GM18508 (cell line): ENCODE measurements at regions not wholly inside any gene's neighbourhood (a gene's known extent, or its start where the extent isn't known, plus 50 kb on each side); places are given as distances from the start of the nearest gene placed in this dataset.
"Not testable (repeated sequence)": the region's sequence is repeated elsewhere in the genome, so short reads cannot be mapped to it uniquely, and the experiment has no call there.

ENCODE experiments used
- ATAC-seq: cut with Tn5 transposase; IDR thresholded peaks from one replicate; pipeline ENCODE4 v1.9.1; 2021; ENCODE audit warnings: moderate number of reproducible peaks; ENCODE audit not compliant: insufficient read depth, unreplicated experiment

- ATAC-seq: no peak
Measured at GRCh38 chr13:68995972-68996667, 1111.5 kb upstream of the ATXN8OS start.

- no peak for ATAC-seq
Measured at GRCh38 chr13:68993154-68993553, 1114.5 kb upstream of the ATXN8OS start.

DNA sequence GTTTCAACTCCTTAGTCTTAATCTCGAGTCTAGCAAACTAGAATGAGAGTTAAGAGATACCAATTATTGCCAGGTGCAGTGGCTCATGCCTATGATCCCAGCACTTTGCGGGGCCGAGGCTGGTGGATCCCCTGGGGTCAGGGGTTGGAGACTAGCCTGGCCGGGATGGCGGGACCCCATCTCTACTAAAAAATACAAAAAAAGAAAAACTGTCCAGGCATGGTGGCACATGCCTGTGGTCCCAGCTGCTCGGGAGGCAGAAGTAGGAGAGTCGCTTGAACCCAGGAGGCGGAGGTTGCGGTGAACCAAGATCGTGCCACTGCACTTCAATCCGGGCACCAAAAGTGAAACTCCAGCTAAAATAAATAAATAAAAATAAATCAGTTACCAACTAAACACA lies 1119.5 kb upstream of the ATXN8OS start:
- ATAC-seq: no peak

GRCh38 chr13:68987585-68987984 lies 1120.0 kb upstream of the ATXN8OS start:
- ATAC-seq: no peak

- no peak for ATAC-seq
Measured at GRCh38 chr13:68984688-68985319, 1122.8 kb upstream of the ATXN8OS start.

- no peak for ATAC-seq
Measured at GRCh38 chr13:68982961-68983619, 1124.5 kb upstream of the ATXN8OS start.

DNA sequence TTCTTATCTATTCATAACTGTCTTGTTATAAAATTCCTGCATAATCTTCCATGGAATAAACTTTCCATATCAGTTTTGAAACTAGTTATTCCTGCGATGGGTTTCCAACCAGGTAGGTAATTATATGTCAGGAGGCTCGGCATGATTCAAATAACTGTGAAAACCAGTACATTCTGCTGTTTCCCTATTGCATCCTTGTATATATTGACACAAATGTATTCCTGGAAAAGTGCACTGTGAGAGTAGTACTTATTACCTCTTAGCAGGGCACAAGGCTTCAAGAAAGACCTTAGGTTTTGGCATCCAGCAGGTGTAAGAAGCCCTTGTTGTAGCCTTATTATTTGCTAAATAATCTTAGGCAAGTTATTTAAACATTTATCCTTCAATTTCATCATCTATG lies 1131.3 kb upstream of the ATXN8OS start:
- ATAC-seq: no peak

GRCh38 chr13:68970532-68970931 lies 1137.1 kb upstream of the ATXN8OS start:
- ATAC-seq: no peak

DNA sequence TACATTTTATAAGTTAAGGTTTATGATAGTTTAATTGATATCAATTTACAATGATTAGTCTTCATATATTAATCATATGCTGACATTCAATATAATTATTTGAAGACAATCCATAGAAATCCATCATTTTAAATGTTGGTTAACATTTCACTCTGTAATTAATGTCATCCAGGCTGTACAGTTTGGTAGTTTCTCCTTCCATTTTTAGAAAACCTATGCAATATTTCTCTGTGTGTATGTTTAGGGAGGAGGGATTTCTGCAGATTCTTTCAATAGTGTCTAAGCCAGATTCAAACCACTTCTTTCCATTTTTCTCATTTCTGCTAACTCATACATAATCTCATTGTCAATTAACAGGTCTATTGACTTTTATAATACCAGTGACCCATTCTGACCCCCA lies 1159.0 kb upstream of the ATXN8OS start:
- ATAC-seq: no peak

- no peak for ATAC-seq
Measured at GRCh38 chr13:68944272-68944671, 1163.4 kb upstream of the ATXN8OS start.

DNA sequence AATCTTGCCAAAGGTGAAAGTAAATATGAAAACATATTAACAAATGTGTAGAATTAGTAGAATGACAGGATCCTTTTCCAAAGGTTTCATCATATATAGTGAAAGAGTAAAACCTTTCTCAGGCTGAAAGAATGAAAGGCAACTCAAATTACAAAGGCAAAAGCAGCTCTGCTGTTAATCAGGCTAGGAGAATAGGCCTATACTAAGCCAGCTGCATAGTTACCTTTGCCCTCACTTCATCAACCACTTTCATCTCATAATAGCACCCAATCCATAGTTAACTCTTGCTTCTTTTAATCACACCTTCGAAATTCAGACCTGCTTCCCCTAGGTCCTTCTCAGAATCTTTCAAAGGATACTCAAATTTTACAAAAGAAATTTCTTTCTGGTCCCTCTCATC lies 1167.6 kb upstream of the ATXN8OS start:
- ATAC-seq: no peak

DNA sequence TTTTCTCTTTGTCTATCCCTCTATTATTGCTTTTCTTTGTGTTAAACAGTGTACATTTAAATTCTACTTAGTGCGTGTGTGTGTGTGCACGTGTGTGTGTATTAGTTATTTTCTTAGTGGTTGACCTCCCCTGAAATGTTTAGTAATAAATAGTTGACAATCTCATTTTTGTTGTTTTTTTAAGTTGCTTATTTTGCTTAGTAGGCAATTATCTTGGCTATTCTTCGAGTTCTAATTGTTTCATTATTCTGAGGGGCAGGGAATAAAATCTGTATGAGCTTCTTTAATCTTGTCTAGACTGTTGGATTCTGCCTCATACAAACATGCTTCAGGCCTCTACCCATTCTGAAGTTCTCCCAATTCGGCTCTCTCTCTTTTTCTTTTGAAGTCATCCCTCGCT lies 1169.0 kb upstream of the ATXN8OS start:
- ATAC-seq: no peak

GRCh38 chr13:68929075-68929745 lies 1178.4 kb upstream of the ATXN8OS start:
- ATAC-seq: no peak

- ATAC-seq: no peak
Measured at GRCh38 chr13:68927387-68928026, 1180.1 kb upstream of the ATXN8OS start.

DNA sequence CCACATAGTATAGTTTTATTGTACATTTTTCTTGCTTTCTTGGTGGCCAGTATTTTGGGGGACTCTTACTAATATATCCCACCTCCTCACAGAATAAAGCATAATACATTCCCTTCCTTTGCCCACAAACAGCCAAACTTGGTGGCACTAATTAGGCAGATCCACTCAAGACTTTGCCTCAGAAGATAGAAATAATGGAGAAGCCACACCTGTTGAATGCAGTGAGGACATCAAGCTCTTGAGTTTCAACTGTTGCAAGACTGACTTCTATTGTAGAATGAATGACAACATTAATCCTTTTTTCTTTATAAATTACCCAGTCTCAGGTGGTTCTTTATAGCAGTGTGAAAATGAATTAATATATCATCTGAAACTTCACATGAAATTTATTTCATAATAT lies 1183.6 kb upstream of the ATXN8OS start:
- no peak for ATAC-seq

- ATAC-seq: no peak
Measured at GRCh38 chr13:68908879-68909278, 1198.7 kb upstream of the ATXN8OS start.

GRCh38 chr13:68905186-68905585 lies 1202.4 kb upstream of the ATXN8OS start:
- no peak for ATAC-seq

DNA sequence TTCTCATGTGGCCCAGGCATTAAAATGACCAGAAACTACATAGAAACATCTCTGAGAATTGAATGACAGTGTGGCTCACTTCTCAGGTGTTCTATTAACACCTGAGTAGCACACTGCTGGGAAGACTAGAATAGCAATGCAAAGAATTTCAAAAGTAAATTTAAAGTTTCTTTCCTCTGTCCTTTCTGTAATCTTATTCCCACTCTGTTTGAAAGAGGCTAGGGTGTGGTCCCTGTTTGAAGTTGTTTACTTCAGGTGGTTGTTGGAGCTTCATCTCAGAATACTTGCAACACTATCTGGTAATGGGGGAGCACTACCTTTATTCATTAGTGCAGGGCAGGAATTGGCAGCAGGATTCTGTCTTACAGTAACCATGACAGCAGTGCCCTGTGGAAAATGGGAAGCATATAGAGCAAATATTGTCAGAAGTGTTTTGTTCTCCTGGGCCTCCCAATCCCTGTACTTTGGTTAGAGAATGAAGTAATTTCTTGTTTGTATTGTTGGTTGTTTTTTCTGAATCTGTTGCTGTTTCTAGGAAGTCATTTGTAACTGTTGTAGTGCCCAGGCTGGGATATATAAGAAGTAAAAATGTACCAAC lies 1210.2 kb upstream of the ATXN8OS start:
- ATAC-seq: no peak

DNA sequence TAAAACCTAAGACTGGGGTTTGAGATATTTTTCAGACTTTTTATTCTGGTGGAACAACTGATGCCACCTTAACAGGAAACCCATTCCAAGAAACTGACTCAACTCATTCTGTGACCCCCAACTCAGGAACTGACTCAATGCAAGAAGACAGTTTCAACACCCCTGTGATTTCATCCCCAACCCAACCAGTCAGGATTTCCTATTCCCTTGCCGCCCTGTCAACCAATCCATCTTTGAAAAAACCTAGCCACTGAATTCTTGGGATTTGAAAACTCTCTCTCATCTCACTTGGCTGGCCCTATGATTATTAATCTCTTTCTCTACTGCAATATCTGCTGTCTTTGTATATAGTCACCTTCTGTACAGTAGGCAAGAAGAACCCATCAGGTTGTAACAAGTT lies 1211.9 kb upstream of the ATXN8OS start:
- no peak for ATAC-seq

DNA sequence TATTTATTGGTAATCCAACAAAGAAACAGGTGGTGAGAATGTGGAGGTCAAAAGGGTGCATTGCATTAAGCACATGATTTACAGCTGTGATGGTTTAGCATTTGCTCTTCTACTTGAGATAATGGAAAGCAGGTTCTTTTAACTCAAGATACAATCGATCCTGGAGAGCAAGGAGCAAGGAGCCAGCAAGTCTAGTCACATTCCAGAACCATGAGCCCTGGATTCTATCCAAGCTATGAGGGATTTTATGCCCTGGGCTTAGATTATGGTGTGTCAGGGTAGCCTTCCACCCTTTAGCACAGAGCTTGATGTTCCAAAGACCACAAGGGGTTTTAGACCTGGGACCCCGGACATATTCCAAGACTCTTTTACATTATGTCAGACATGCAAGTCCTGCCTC lies 1213.9 kb upstream of the ATXN8OS start:
- ATAC-seq: not testable (repeated sequence)
